ENCODE measurements at regions not wholly inside any gene's neighbourhood (a gene's known extent, or its start where the extent isn't known, plus 50 kb on each side); places are given as distances from the start of the nearest gene placed in this dataset.

DNA sequence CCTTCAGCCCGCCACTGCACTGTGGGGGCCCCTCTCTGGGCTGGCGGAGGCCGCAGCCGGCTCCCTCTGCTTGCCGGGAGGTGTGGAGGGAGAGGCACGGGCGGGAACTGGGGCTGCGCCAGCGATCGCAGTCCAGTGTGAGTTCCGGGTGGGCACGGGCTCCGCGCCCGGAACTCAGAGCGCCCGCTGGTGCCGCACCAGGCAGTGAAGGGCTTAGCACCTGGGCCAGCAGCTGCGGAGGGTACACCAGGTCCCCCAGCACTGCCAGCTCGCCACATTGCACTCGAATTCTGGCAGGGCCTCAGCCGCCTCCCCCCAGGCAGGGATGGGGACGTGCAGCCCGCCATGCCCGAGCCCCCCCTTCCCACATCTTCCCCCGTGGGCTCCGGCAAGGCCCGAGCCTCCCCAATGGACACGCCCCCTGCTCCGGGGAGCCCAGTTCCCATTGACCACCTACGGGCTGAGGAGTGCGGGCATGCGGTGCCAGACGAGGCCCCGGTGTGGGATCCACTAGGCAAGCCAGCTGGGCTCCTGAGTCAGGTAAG lies 135.9 kb upstream of the RFC3 start:
- dilution Hi-C loops (cut with HindIII; ENCODE audit: low sequenced_read_pairs, unreplicated experiment), result no loop called here
- intact Hi-C loops (cut with micrococcal nuclease), result no loop called here
- no peak overlapping the region for H2BK20ac ChIP-seq (ENCODE audit: low read depth, low read length)

More for the DNA sequence above, 135.9 kb upstream of the RFC3 start:
- Histone ChIP-seq H3K9ac (ENCODE audit: low read depth, low read length) (no peak overlapping the region), H4K8ac (ENCODE audit: low read depth in 2 of 2, low read length in 2 of 2) (no peak overlapping the region), H2BK15ac (ENCODE audit: low read depth, low read length) (no peak overlapping the region), H2BK5ac (ENCODE audit: low read depth, low read length, poor library complexity, severe bottlenecking) (no peak overlapping the region), H3K27ac (ENCODE audit: insufficient read depth, low read length) (no peak overlapping the region), H4K20me1 (ENCODE audit: insufficient read depth, low read length) (no peaks in the 10 kb centered on the region), H3K9me1 (ENCODE audit: insufficient read depth, low read length) (0 out of 2 replicates have a peak, but pooled peaks cover 2% of the 10 kb centered on the region), H3K36me3 (ENCODE audit: control insufficient read depth, insufficient read depth, low read length) (no peaks in the 10 kb centered on the region), H2BK120ac (ENCODE audit: low read depth, low read length) (no peak overlapping the region), H3K18ac (ENCODE audit: low read depth, low read length) (no peak overlapping the region), H3K9me3 (ENCODE audit: control insufficient read depth, insufficient read depth, low read length) (no peaks in the 10 kb centered on the region), H3K4me1 (ENCODE audit: control insufficient read depth, insufficient read depth, low read length) (no peaks in the 10 kb centered on the region), H3K14ac (replicated peaks; ENCODE audit: low read depth, low read length) (no peak overlapping the region), H3K4ac (ENCODE audit: low read depth, low read length) (no peak overlapping the region), H3K27me3 (ENCODE audit: control insufficient read depth, insufficient read depth, low read length) (no peaks in the 10 kb centered on the region), H4K91ac (ENCODE audit: insufficient read depth, low read depth, low read length) (no peak overlapping the region), H3K23ac (ENCODE audit: low read depth, low read length) (no peak overlapping the region), H3K4me2 (ENCODE audit: low read depth, low read length) (no peak overlapping the region), H2AFZ (replicated peaks; ENCODE audit: low read length, poor library complexity) (no peak overlapping the region), H4K5ac (ENCODE audit: low read depth, low read length) (no peak overlapping the region), H2AK9ac (replicated peaks; ENCODE audit: low read depth, low read length, poor library complexity) (no peak overlapping the region), H3K79me1 (ENCODE audit: low read depth in 1 of 2, low read length in 2 of 2) (no peaks in the 10 kb centered on the region), H3K4me3 (ENCODE audit: insufficient read depth, low read depth, low read length) (no peak overlapping the region), H2AK5ac (ENCODE audit: low read depth, low read length) (no peak overlapping the region), H3K56ac (ENCODE audit: extremely low read depth, insufficient read depth, low read length) (no peak overlapping the region)
- CTCF ChIA-PET, result no interaction called here
- WGBS, 2 experiments (ENCODE audit: extremely low coverage in 2 of 2, insufficient read length in 1 of 2), result 95% methylated on average over 15 of the region's 35 CpGs; no CpG with 5 or more reads in 1 of the 2 experiments
- DNase-seq, result no peak
- TF ChIP-seq, protein P1, sequence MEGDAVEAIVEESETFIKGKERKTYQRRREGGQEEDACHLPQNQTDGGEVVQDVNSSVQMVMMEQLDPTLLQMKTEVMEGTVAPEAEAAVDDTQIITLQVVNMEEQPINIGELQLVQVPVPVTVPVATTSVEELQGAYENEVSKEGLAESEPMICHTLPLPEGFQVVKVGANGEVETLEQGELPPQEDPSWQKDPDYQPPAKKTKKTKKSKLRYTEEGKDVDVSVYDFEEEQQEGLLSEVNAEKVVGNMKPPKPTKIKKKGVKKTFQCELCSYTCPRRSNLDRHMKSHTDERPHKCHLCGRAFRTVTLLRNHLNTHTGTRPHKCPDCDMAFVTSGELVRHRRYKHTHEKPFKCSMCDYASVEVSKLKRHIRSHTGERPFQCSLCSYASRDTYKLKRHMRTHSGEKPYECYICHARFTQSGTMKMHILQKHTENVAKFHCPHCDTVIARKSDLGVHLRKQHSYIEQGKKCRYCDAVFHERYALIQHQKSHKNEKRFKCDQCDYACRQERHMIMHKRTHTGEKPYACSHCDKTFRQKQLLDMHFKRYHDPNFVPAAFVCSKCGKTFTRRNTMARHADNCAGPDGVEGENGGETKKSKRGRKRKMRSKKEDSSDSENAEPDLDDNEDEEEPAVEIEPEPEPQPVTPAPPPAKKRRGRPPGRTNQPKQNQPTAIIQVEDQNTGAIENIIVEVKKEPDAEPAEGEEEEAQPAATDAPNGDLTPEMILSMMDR (conservative IDR thresholded peaks at IDR 0.05; ENCODE audit: low read depth, low read length), result no peak
- no peak for TF ChIP-seq NFE2L2 (IDR thresholded peaks at IDR 0.05; ENCODE audit: low read depth, low read length)
- TF ChIP-seq SMC3 (IDR thresholded peaks at IDR 0.05; ENCODE audit: low read depth, low read length), result no peak
- TF ChIP-seq MXI1 (IDR thresholded peaks at IDR 0.05; ENCODE audit: borderline replicate concordance, low read depth, low read length), result no peak
- TF ChIP-seq RFX5 (IDR thresholded peaks at IDR 0.05; ENCODE audit: low read depth, low read length), result no peak
- no peak for TF ChIP-seq CHD1 (IDR thresholded peaks at IDR 0.05; ENCODE audit: low read depth, low read length)
- TF ChIP-seq, protein P2, sequence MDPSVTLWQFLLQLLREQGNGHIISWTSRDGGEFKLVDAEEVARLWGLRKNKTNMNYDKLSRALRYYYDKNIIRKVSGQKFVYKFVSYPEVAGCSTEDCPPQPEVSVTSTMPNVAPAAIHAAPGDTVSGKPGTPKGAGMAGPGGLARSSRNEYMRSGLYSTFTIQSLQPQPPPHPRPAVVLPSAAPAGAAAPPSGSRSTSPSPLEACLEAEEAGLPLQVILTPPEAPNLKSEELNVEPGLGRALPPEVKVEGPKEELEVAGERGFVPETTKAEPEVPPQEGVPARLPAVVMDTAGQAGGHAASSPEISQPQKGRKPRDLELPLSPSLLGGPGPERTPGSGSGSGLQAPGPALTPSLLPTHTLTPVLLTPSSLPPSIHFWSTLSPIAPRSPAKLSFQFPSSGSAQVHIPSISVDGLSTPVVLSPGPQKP (IDR thresholded peaks at IDR 0.05; ENCODE audit: borderline replicate concordance, low read depth, low read length), result no peak
- TF ChIP-seq RAD21 (IDR thresholded peaks at IDR 0.05; ENCODE audit: low read length), result no peak
- TF ChIP-seq RCOR1 (IDR thresholded peaks at IDR 0.05; ENCODE audit: insufficient replicate concordance, low read length), result no peak
- ATAC-seq (ENCODE audit: low read depth), result no peak
- in situ Hi-C loops (cut with MboI; ENCODE audit: low sequenced_read_pairs), result no loop called here
- no TSS peak for BruUV-seq (replicated peaks)
- POLR2A ChIA-PET (ENCODE audit: unreplicated experiment), result interaction anchor here (0.6 kb wide), 1 partner anchor 75 kb away, joined by 5 read pairs; no protein-coding TSS in a partner anchor

Data from IMR-90 (cell line).